ENCODE measurements at regions not wholly inside any gene's neighbourhood (a gene's known extent, or its start where the extent isn't known, plus 50 kb on each side); places are given as distances from the start of the nearest gene placed in this dataset.

DNA sequence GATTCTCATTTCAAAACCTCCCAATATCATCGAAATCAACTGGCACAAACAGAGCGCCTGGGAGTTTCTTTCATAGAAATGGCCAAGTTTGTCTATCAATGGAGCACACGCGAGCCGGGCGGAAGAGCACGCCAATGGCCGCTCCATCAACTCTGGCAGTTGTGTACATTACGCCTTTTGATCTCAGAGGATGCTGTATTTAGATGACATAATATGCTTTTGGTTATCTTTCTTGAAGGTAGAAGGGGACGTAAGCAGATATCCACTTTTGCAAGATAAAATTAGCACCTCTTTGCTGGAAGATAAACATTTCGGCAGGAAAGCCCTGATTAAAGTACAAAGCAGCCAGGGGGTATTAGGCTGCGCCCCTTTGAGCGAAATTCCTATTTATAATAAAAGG is 287.4 kb downstream of the IRF8 start:
- Histone ChIP-seq H3K27me3 (ENCODE audit: control insufficient read depth in 2 of 2, insufficient read depth in 2 of 2, low read length in 2 of 2) (peaks cover 0 to 5% of the 10 kb centered on the region in 2 experiments), H3K27ac (ENCODE audit: insufficient read depth, low read depth, low read length) (no peak overlapping the region)

More for the DNA sequence above, 287.4 kb downstream of the IRF8 start:
- intact Hi-C loops (cut with micrococcal nuclease) = no loop called here
- TF ChIP-seq JUN (IDR thresholded peaks at IDR 0.05; ENCODE audit: borderline replicate concordance, insufficient read depth, insufficient read length, low read depth) (no peak), GATA2 (IDR thresholded peaks at IDR 0.05; ENCODE audit: insufficient read depth, insufficient read length, low read depth, low read length) (no peak), POLR2A (IDR thresholded peaks at IDR 0.05; ENCODE audit: low read depth, low read length) (no peak), MYC (IDR thresholded peaks at IDR 0.05; ENCODE audit: low read depth, low read length) (no peak), FOS (IDR thresholded peaks at IDR 0.05; ENCODE audit: borderline replicate concordance, insufficient read depth, low read length) (no peak), EZH2 (IDR thresholded peaks at IDR 0.05; ENCODE audit: borderline replicate concordance, low read depth, low read length, severe bottlenecking) (no peak), POLR2AphosphoS5 (IDR thresholded peaks at IDR 0.05; ENCODE audit: insufficient read depth, low read depth, low read length) (no peak)
- TF ChIP-seq, protein P1, sequence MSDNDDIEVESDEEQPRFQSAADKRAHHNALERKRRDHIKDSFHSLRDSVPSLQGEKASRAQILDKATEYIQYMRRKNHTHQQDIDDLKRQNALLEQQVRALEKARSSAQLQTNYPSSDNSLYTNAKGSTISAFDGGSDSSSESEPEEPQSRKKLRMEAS (IDR thresholded peaks at IDR 0.05; ENCODE audit: insufficient read depth, insufficient read length) = no peak
- TF ChIP-seq, protein P2, sequence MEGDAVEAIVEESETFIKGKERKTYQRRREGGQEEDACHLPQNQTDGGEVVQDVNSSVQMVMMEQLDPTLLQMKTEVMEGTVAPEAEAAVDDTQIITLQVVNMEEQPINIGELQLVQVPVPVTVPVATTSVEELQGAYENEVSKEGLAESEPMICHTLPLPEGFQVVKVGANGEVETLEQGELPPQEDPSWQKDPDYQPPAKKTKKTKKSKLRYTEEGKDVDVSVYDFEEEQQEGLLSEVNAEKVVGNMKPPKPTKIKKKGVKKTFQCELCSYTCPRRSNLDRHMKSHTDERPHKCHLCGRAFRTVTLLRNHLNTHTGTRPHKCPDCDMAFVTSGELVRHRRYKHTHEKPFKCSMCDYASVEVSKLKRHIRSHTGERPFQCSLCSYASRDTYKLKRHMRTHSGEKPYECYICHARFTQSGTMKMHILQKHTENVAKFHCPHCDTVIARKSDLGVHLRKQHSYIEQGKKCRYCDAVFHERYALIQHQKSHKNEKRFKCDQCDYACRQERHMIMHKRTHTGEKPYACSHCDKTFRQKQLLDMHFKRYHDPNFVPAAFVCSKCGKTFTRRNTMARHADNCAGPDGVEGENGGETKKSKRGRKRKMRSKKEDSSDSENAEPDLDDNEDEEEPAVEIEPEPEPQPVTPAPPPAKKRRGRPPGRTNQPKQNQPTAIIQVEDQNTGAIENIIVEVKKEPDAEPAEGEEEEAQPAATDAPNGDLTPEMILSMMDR (IDR thresholded peaks at IDR 0.05; ENCODE audit: extremely low read depth in 1 of 2, insufficient read depth in 1 of 2, low read depth in 1 of 2, low read length in 2 of 2) = no peak
- POLR2A ChIA-PET = no interaction called here
- Histone ChIP-seq H3K36me3 (ENCODE audit: control insufficient read depth in 2 of 2, extremely low read depth in 1 of 2, insufficient read depth in 2 of 2, low read length in 2 of 2) (no peaks in the 10 kb centered on the region), H3K9me1 (replicated peaks; ENCODE audit: control insufficient read depth, extremely low read depth, insufficient read depth, low read length) (no peaks in the 10 kb centered on the region), H3K4me2 (ENCODE audit: insufficient read depth, low read length) (no peak overlapping the region), H3K9ac (replicated peaks; ENCODE audit: extremely low read depth, insufficient read depth, low read length) (no peak overlapping the region), H3K9me3 (replicated peaks; ENCODE audit: control insufficient read depth, insufficient read depth, low read length) (no peaks in the 10 kb centered on the region), H3K4me3 (replicated peaks in 1 of 3; ENCODE audit: insufficient read depth in 1 of 3, low read depth in 1 of 3, low read length in 3 of 3) (no peak overlapping the region), H3K79me2 (ENCODE audit: control insufficient read depth, insufficient read depth, low read length) (no peaks in the 10 kb centered on the region), H4K20me1 (replicated peaks; ENCODE audit: control insufficient read depth, extremely low read depth, insufficient read depth, low read length) (no peaks in the 10 kb centered on the region), H3K4me1 (ENCODE audit: control insufficient read depth, extremely low read depth, insufficient read depth, low read length) (no peaks in the 10 kb centered on the region), H2AFZ (ENCODE audit: low read depth, low read length) (no peak overlapping the region)
- dilution Hi-C loops (cut with MboI; ENCODE audit: extremely low pct_ligation_motif_present, low sequenced_read_pairs) = no loop called here
- DNase-seq (ENCODE audit: low read depth, low spot score) (no peak), FAIRE-seq (no peak)
- CTCF ChIA-PET = no interaction called here
- BruUV-seq (replicated peaks) = no TSS peak

Measured in endothelial cell of umbilical vein (primary cell).